ENCODE measurements at regions not wholly inside any gene's neighbourhood (a gene's known extent, or its start where the extent isn't known, plus 50 kb on each side); places are given as distances from the start of the nearest gene placed in this dataset.

GRCh38 chr16:80014241-80014939 lies 413.9 kb upstream of the MAF start:
- Histone ChIP-seq H3K18ac (ENCODE audit: low read length) (no peak overlapping the region), H3K4me2 (ENCODE audit: insufficient read depth, low read length, poor library complexity, severe bottlenecking) (no peak overlapping the region), H3K4ac (ENCODE audit: low read length) (no peak overlapping the region), H2AK5ac (ENCODE audit: low read depth, low read length) (no peak overlapping the region), H3K79me1 (ENCODE audit: low read depth, low read length) (no peaks in the 10 kb centered on the region), H3K9ac (ENCODE audit: low read depth, low read length, poor library complexity) (no peak overlapping the region), H3K14ac (ENCODE audit: low read length) (no peak overlapping the region), H3K23ac (ENCODE audit: low read depth, low read length, poor library complexity) (no peak overlapping the region), H3K9me3 (replicated peaks in 1 of 2; ENCODE audit: control insufficient read depth in 2 of 2, insufficient read depth in 1 of 2, low read depth in 1 of 2, low read length in 2 of 2) (no peaks in the 10 kb centered on the region), H2BK120ac (ENCODE audit: low read depth, low read length) (no peak overlapping the region), H3K27me3 (ENCODE audit: control insufficient read depth in 3 of 3, insufficient read depth in 3 of 3, low read depth in 1 of 3, low read length in 3 of 3) (no peaks in the 10 kb centered on the region), H3K36me3 (replicated peaks in 1 of 2; ENCODE audit: control insufficient read depth in 2 of 2, insufficient read depth in 2 of 2, low read length in 2 of 2) (no peaks in the 10 kb centered on the region), H4K91ac (ENCODE audit: low read depth, low read length, poor library complexity) (no peak overlapping the region), H2BK12ac (ENCODE audit: low read length) (no peak overlapping the region), H3K4me3 (ENCODE audit: low read length in 2 of 2) (no peak overlapping the region), H2BK15ac (ENCODE audit: low read length) (no peak overlapping the region), H2BK5ac (ENCODE audit: low read length) (no peak overlapping the region), H2AFZ (ENCODE audit: low read length) (no peak overlapping the region), H3K27ac (replicated peaks; ENCODE audit: low read length) (no peak overlapping the region), H3K4me1 (ENCODE audit: control insufficient read depth in 2 of 2, insufficient read depth in 1 of 2, low read depth in 1 of 2, low read length in 2 of 2) (no peaks in the 10 kb centered on the region), H4K8ac (ENCODE audit: low read depth, low read length) (no peak overlapping the region)
- no CpG with 5 or more reads among the region's 1 CpG for WGBS, 2 donors (ENCODE audit: extremely low coverage in 2 of 2, insufficient read length in 2 of 2, insufficient replicate concordance in 1 of 2)
- DNase-seq (ENCODE audit: low spot score) = no peak

- Histone ChIP-seq H4K91ac (ENCODE audit: low read depth, low read length, poor library complexity) (no peak overlapping the region), H3K23ac (ENCODE audit: low read depth, low read length, poor library complexity) (no peak overlapping the region), H2BK15ac (ENCODE audit: low read length) (no peak overlapping the region), H3K27ac (replicated peaks; ENCODE audit: low read length) (no peak overlapping the region), H2AK5ac (ENCODE audit: low read depth, low read length) (no peak overlapping the region), H3K18ac (ENCODE audit: low read length) (no peak overlapping the region), H2AFZ (ENCODE audit: low read length) (no peak overlapping the region), H3K9ac (ENCODE audit: low read depth, low read length, poor library complexity) (no peak overlapping the region), H3K36me3 (replicated peaks in 1 of 2; ENCODE audit: control insufficient read depth in 2 of 2, insufficient read depth in 2 of 2, low read length in 2 of 2) (no peaks in the 10 kb centered on the region), H3K14ac (ENCODE audit: low read length) (no peak overlapping the region), H3K4me3 (ENCODE audit: low read length in 2 of 2) (no peak overlapping the region), H3K4me2 (ENCODE audit: insufficient read depth, low read length, poor library complexity, severe bottlenecking) (no peak overlapping the region), H2BK12ac (ENCODE audit: low read length) (no peak overlapping the region), H3K9me3 (replicated peaks in 1 of 2; ENCODE audit: control insufficient read depth in 2 of 2, insufficient read depth in 1 of 2, low read depth in 1 of 2, low read length in 2 of 2) (no peaks in the 10 kb centered on the region), H3K4ac (ENCODE audit: low read length) (no peak overlapping the region), H3K4me1 (ENCODE audit: control insufficient read depth in 2 of 2, insufficient read depth in 1 of 2, low read depth in 1 of 2, low read length in 2 of 2) (no peaks in the 10 kb centered on the region), H4K8ac (ENCODE audit: low read depth, low read length) (no peak overlapping the region), H2BK5ac (ENCODE audit: low read length) (no peak overlapping the region), H3K27me3 (ENCODE audit: control insufficient read depth in 3 of 3, insufficient read depth in 3 of 3, low read depth in 1 of 3, low read length in 3 of 3) (no peaks in the 10 kb centered on the region), H3K79me1 (ENCODE audit: low read depth, low read length) (no peaks in the 10 kb centered on the region), H2BK120ac (ENCODE audit: low read depth, low read length) (no peak overlapping the region)
- DNase-seq (ENCODE audit: low spot score) = no peak
- no CpG with 5 or more reads among the region's 3 CpGs for WGBS, 2 donors (ENCODE audit: extremely low coverage in 2 of 2, insufficient read length in 2 of 2, insufficient replicate concordance in 1 of 2)
Observed at GRCh38 chr16:80012586-80012985, 412.0 kb upstream of the MAF start.

DNA sequence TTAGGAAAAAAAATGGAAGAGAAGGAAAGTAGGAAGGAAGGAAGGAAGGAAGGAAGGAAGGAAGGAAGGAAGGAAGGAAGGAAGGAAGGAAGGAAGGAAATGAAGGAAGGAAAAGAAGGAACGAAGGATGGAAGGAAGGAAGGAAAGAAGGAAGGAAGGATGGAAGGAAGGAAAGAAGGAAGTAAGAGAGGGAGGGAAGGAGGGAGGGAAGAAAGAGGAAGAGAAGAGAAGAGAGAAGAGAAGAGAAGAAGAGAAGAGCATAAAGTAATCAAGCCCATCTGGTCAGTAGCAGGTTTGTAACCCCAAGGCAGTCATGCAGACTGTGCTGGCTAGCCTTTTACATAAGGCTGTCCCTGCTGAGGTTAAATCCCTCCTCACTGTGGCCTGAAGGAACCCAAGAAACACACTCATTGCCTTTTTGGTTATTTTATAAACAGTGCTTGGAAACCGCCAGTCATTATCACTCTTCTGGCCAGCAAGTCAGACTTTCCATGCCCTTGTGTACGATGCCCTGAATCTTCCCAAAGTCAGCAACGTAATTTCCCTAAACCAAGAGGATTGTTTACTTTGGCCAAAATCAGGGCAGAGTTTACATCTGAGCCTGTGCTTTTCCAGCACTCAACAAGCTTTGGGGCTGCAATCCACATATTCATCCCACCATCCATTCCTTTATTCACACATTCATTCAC lies 409.6 kb upstream of the MAF start:
- no peak overlapping the region for H3K4me3 ChIP-seq (ENCODE audit: low read length in 2 of 2)
- H3K27me3 ChIP-seq (ENCODE audit: control insufficient read depth in 3 of 3, insufficient read depth in 3 of 3, low read depth in 1 of 3, low read length in 3 of 3) = no peaks in the 10 kb centered on the region
- 100% methylated on average over 1 of the region's 4 CpGs; no CpG with 5 or more reads in 1 of the 2 donors for WGBS, 2 donors (ENCODE audit: extremely low coverage in 2 of 2, insufficient read length in 2 of 2, insufficient replicate concordance in 1 of 2)
- DNase-seq (ENCODE audit: low spot score) = no peak
- no peak overlapping the region for H3K18ac ChIP-seq (ENCODE audit: low read length)
- H2AK5ac ChIP-seq (ENCODE audit: low read depth, low read length) = no peak overlapping the region
- no peak overlapping the region for H2BK120ac ChIP-seq (ENCODE audit: low read depth, low read length)
- no peaks in the 10 kb centered on the region for H3K79me1 ChIP-seq (ENCODE audit: low read depth, low read length)
- H3K9ac ChIP-seq (ENCODE audit: low read depth, low read length, poor library complexity) = no peak overlapping the region
- no peak overlapping the region for H2AFZ ChIP-seq (ENCODE audit: low read length)
- no peak overlapping the region for H4K91ac ChIP-seq (ENCODE audit: low read depth, low read length, poor library complexity)
- no peak overlapping the region for H3K4ac ChIP-seq (ENCODE audit: low read length)
- no peak overlapping the region for H3K27ac ChIP-seq (replicated peaks; ENCODE audit: low read length)
- no peak overlapping the region for H4K8ac ChIP-seq (ENCODE audit: low read depth, low read length)
- no peaks in the 10 kb centered on the region for H3K4me1 ChIP-seq (ENCODE audit: control insufficient read depth in 2 of 2, insufficient read depth in 1 of 2, low read depth in 1 of 2, low read length in 2 of 2)
- H3K4me2 ChIP-seq (ENCODE audit: insufficient read depth, low read length, poor library complexity, severe bottlenecking) = no peak overlapping the region
- no peaks in the 10 kb centered on the region for H3K36me3 ChIP-seq (replicated peaks in 1 of 2; ENCODE audit: control insufficient read depth in 2 of 2, insufficient read depth in 2 of 2, low read length in 2 of 2)
- H2BK15ac ChIP-seq (ENCODE audit: low read length) = no peak overlapping the region
- H3K14ac ChIP-seq (ENCODE audit: low read length) = no peak overlapping the region
- no peak overlapping the region for H3K23ac ChIP-seq (ENCODE audit: low read depth, low read length, poor library complexity)
- H2BK5ac ChIP-seq (ENCODE audit: low read length) = no peak overlapping the region
- H3K9me3 ChIP-seq (replicated peaks in 1 of 2; ENCODE audit: control insufficient read depth in 2 of 2, insufficient read depth in 1 of 2, low read depth in 1 of 2, low read length in 2 of 2) = no peaks in the 10 kb centered on the region
- H2BK12ac ChIP-seq (ENCODE audit: low read length) = no peak overlapping the region

DNA sequence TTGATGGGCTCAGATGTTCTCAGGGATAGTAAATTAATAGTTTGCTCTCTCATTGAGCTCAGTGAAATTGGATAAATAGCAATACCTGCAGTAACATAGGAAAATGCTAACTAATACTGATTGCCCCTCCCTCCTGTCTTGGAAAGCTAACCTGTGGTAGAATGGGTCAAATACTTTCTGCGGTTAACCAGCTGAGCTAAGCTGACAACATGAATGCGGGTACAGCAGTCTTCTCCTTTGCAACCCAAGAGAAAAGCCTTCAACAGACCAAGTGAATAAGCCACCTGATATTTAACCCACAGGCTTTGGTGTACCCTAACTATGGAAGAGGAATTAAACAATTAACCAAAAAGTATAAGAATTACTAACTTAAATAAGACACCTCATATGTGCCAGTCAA lies 408.3 kb upstream of the MAF start:
- no peak overlapping the region for H3K14ac ChIP-seq (ENCODE audit: low read length)
- no peak overlapping the region for H2BK5ac ChIP-seq (ENCODE audit: low read length)
- no peaks in the 10 kb centered on the region for H3K27me3 ChIP-seq (ENCODE audit: control insufficient read depth in 3 of 3, insufficient read depth in 3 of 3, low read depth in 1 of 3, low read length in 3 of 3)
- no CpG with 5 or more reads among the region's 2 CpGs for WGBS, 2 donors (ENCODE audit: extremely low coverage in 2 of 2, insufficient read length in 2 of 2, insufficient replicate concordance in 1 of 2)
- no peak overlapping the region for H3K4me2 ChIP-seq (ENCODE audit: insufficient read depth, low read length, poor library complexity, severe bottlenecking)
- no peak overlapping the region for H4K8ac ChIP-seq (ENCODE audit: low read depth, low read length)
- H3K4me1 ChIP-seq (ENCODE audit: control insufficient read depth in 2 of 2, insufficient read depth in 1 of 2, low read depth in 1 of 2, low read length in 2 of 2) = no peaks in the 10 kb centered on the region
- H3K9ac ChIP-seq (ENCODE audit: low read depth, low read length, poor library complexity) = no peak overlapping the region
- no peak overlapping the region for H3K4me3 ChIP-seq (ENCODE audit: low read length in 2 of 2)
- H2AK5ac ChIP-seq (ENCODE audit: low read depth, low read length) = no peak overlapping the region
- DNase-seq (ENCODE audit: low spot score) = no peak
- no peak overlapping the region for H3K4ac ChIP-seq (ENCODE audit: low read length)
- H2BK15ac ChIP-seq (ENCODE audit: low read length) = no peak overlapping the region
- no peak overlapping the region for H3K18ac ChIP-seq (ENCODE audit: low read length)
- H3K23ac ChIP-seq (ENCODE audit: low read depth, low read length, poor library complexity) = no peak overlapping the region
- no peak overlapping the region for H3K27ac ChIP-seq (replicated peaks; ENCODE audit: low read length)
- no peaks in the 10 kb centered on the region for H3K79me1 ChIP-seq (ENCODE audit: low read depth, low read length)
- H3K36me3 ChIP-seq (replicated peaks in 1 of 2; ENCODE audit: control insufficient read depth in 2 of 2, insufficient read depth in 2 of 2, low read length in 2 of 2) = no peaks in the 10 kb centered on the region
- no peak overlapping the region for H4K91ac ChIP-seq (ENCODE audit: low read depth, low read length, poor library complexity)
- H2AFZ ChIP-seq (ENCODE audit: low read length) = no peak overlapping the region
- no peak overlapping the region for H2BK120ac ChIP-seq (ENCODE audit: low read depth, low read length)
- H3K9me3 ChIP-seq (replicated peaks in 1 of 2; ENCODE audit: control insufficient read depth in 2 of 2, insufficient read depth in 1 of 2, low read depth in 1 of 2, low read length in 2 of 2) = no peaks in the 10 kb centered on the region
- H2BK12ac ChIP-seq (ENCODE audit: low read length) = no peak overlapping the region

All from neuronal stem cell (in vitro differentiated cells).